ENCODE measurements at regions not wholly inside any gene's neighbourhood (a gene's known extent, or its start where the extent isn't known, plus 50 kb on each side); places are given as distances from the start of the nearest gene placed in this dataset.

- DNase-seq (ENCODE audit: low spot score): no peak
- Mint-ChIP-seq H3K4me1 (ENCODE audit: low read depth) (no peaks in the 10 kb centered on the region), H3K9me3 (ENCODE audit: low read depth) (no peaks in the 10 kb centered on the region), H3K27me3 (ENCODE audit: low read depth) (no peaks in the 10 kb centered on the region), H3K27ac (ENCODE audit: unreplicated experiment) (no peak overlapping the region), H3K36me3 (ENCODE audit: low read depth) (no peaks in the 10 kb centered on the region), H3K4me3 (ENCODE audit: unreplicated experiment) (no peak overlapping the region)
- TF ChIP-seq, protein P1, sequence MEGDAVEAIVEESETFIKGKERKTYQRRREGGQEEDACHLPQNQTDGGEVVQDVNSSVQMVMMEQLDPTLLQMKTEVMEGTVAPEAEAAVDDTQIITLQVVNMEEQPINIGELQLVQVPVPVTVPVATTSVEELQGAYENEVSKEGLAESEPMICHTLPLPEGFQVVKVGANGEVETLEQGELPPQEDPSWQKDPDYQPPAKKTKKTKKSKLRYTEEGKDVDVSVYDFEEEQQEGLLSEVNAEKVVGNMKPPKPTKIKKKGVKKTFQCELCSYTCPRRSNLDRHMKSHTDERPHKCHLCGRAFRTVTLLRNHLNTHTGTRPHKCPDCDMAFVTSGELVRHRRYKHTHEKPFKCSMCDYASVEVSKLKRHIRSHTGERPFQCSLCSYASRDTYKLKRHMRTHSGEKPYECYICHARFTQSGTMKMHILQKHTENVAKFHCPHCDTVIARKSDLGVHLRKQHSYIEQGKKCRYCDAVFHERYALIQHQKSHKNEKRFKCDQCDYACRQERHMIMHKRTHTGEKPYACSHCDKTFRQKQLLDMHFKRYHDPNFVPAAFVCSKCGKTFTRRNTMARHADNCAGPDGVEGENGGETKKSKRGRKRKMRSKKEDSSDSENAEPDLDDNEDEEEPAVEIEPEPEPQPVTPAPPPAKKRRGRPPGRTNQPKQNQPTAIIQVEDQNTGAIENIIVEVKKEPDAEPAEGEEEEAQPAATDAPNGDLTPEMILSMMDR (IDR thresholded peaks at IDR 0.05): no peak
These were observed 310.7 kb upstream of the CDH4 start for GRCh38 chr20:60941379-60941778.

DNA sequence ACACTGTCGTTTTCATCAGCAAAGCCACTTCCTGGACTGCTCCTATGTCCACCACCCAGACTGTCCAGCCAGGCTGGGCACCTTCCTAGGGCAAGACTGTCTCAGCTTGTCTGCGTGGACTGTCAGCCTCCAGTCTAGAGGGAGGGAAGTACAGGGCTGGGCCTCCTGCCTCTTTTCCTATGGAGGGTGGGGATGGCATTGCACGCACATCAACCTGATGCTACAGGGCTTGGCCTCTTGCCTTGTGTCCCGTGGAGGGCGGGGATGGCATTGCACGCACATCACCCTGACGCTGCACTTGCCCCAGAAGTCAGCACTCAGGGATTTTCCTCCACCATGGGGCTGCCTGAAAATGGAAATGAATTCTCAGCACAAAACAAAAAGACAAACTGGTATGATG, 304.2 kb upstream of the CDH4 start:
- H3K4me3 Mint-ChIP-seq (ENCODE audit: unreplicated experiment): no peak overlapping the region

DNA sequence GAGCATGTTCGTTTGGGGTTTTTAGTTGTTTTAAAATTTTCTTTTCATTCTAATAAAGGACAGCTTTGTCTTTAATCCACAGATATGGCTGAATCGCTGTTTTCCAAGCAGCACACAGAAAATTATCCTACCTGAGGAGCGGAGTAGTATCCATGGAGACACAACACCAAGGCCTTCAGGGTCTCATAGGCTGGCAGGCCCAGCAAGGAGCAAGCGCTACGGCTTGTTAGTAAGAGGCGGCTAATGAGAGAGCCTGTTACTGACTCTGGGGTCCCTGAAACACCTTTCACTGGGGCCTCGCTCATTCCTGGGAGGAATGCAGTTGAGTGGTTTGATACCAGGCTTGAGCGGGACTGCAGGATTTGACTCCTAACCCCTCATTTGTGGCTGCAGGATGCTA, 303.8 kb upstream of the CDH4 start:
- peaks cover 2% of the 10 kb centered on the region for H3K9me3 Mint-ChIP-seq (ENCODE audit: low read depth)
- DNase-seq (ENCODE audit: low spot score): no peak
- H3K4me1 Mint-ChIP-seq (ENCODE audit: low read depth): no peaks in the 10 kb centered on the region
- H3K36me3 Mint-ChIP-seq (ENCODE audit: low read depth): no peaks in the 10 kb centered on the region
- H3K27ac Mint-ChIP-seq (ENCODE audit: unreplicated experiment): no peak overlapping the region
- peaks cover 2% of the 10 kb centered on the region for H3K27me3 Mint-ChIP-seq (ENCODE audit: low read depth)
- TF ChIP-seq, protein P1 (IDR thresholded peaks at IDR 0.05): no peak
- H3K4me3 Mint-ChIP-seq (ENCODE audit: unreplicated experiment): no peak overlapping the region

More for the DNA sequence above, 304.2 kb upstream of the CDH4 start:
- no peak overlapping the region for H3K27ac Mint-ChIP-seq (ENCODE audit: unreplicated experiment)
- H3K9me3 Mint-ChIP-seq (ENCODE audit: low read depth): peaks cover 2% of the 10 kb centered on the region
- peaks cover 2% of the 10 kb centered on the region for H3K27me3 Mint-ChIP-seq (ENCODE audit: low read depth)
- DNase-seq (ENCODE audit: low spot score): no peak
- TF ChIP-seq, protein P1 (IDR thresholded peaks at IDR 0.05): no peak
- H3K4me1 Mint-ChIP-seq (ENCODE audit: low read depth): no peaks in the 10 kb centered on the region
- no peaks in the 10 kb centered on the region for H3K36me3 Mint-ChIP-seq (ENCODE audit: low read depth)

GRCh38 chr20:60950561-60950960, 301.5 kb upstream of the CDH4 start:
- Mint-ChIP-seq H3K9me3 (ENCODE audit: low read depth) (peaks cover 6% of the 10 kb centered on the region), H3K27ac (ENCODE audit: unreplicated experiment) (no peak overlapping the region), H3K4me1 (ENCODE audit: low read depth) (no peaks in the 10 kb centered on the region), H3K27me3 (ENCODE audit: low read depth) (peaks cover 2% of the 10 kb centered on the region), H3K4me3 (ENCODE audit: unreplicated experiment) (no peak overlapping the region), H3K36me3 (ENCODE audit: low read depth) (no peaks in the 10 kb centered on the region)
- TF ChIP-seq, protein P1 (IDR thresholded peaks at IDR 0.05): no peak
- no peak for DNase-seq (ENCODE audit: low spot score)

DNA sequence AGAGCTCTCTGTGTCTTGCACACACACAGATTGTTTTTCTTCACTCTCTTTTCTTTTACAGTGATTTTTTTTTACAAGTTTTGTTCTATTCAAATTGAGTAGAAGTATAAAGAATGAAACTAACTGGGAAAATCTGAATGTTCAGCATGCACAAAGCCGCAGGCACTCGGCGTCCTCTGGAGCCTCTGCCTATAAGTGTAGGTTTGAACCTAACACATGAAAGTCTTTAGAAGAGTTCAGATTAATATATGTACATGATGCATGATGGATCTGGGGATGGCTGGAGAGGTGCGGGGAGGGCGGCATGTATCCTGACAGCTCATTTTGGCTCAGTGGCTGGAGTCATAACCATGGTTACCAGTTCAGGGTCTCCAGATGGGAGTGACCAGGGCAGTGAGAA, 301.1 kb upstream of the CDH4 start:
- DNase-seq (ENCODE audit: low spot score): no peak
- H3K4me3 Mint-ChIP-seq (ENCODE audit: unreplicated experiment): no peak overlapping the region
- H3K9me3 Mint-ChIP-seq (ENCODE audit: low read depth): peaks cover 6% of the 10 kb centered on the region
- H3K27ac Mint-ChIP-seq (ENCODE audit: unreplicated experiment): no peak overlapping the region
- TF ChIP-seq, protein P1 (IDR thresholded peaks at IDR 0.05): no peak
- H3K27me3 Mint-ChIP-seq (ENCODE audit: low read depth): peaks cover 2% of the 10 kb centered on the region
- no peaks in the 10 kb centered on the region for H3K36me3 Mint-ChIP-seq (ENCODE audit: low read depth)
- no peaks in the 10 kb centered on the region for H3K4me1 Mint-ChIP-seq (ENCODE audit: low read depth)
